A549 (cell line): ENCODE measurements at regions not wholly inside any gene's neighbourhood (a gene's known extent, or its start where the extent isn't known, plus 50 kb on each side); places are given as distances from the start of the nearest gene placed in this dataset.
A peak's percentile ranks its signal among the peaks of the same experiment; 100 is the strongest.

Experiments used
- ATAC-seq, 2 experiments: fragments of 200-7000 bp in 1 of 2; fragments of >200 bp in 1 of 2; cut with Nextera tagmentation in 1 of 2; cut with Tn5 transposase in 1 of 2; 3 replicates each; pipeline versions ENCODE4 v1.8.0 to v1.9.1; 2018 to 2020; ENCODE audit warnings: mild to moderate bottlenecking in 1 of 2, moderate library complexity in 1 of 2
- CTCF ChIA-PET: fragments of 300-600 bp; sonication (Branson Sonifier 250); formaldehyde crosslinking; extraction: SDS; loops from one replicate; lab custom pipeline; 2021; ENCODE audit warnings: antibody characterized with exemption, inconsistent platforms; lab: Yijun Ruan, JAX
- POLR2A ChIA-PET: fragments of 350-600 bp; formaldehyde crosslinking; extraction: SDS; loops from one replicate; lab custom pipeline; 2021; ENCODE audit warnings: antibody characterized with exemption, inconsistent platforms; lab: Yijun Ruan, JAX
- DNase-seq, 2 experiments: peaks; one replicate each; pipeline versions ENCODE4 v3.0.0 to v3.0.0-alpha.2; 2011 to 2016; ENCODE audit warnings: low read depth in 1 of 2, low spot score in 1 of 2
- FAIRE-seq: peaks from 2 replicates; lab custom pipeline; 2011; peaks lifted over from hg19 to GRCh38; lab: Jason Lieb, UNC
- H3K27ac ChIP-seq, 2 experiments: fragments of >200 bp; sonication (Bioruptor Twin); formaldehyde crosslinking; 3 replicates each; pipeline ENCODE4 v1.5.1; 2016 to 2017
- H3K4me1 ChIP-seq: fragments of >200 bp; sonication (Bioruptor Twin); formaldehyde crosslinking; 3 replicates; pipeline ENCODE4 v1.6.1; 2016
- H3K4me2 ChIP-seq: fragments of >200 bp; sonication (Bioruptor Twin); formaldehyde crosslinking; 3 replicates; pipeline ENCODE4 v1.6.1; 2016
- H3K4me3 ChIP-seq: fragments of >200 bp; sonication (Bioruptor Twin); formaldehyde crosslinking; 3 replicates; pipeline ENCODE4 v1.5.1; 2016
- H3K9me3 ChIP-seq: fragments of >200 bp; sonication (Bioruptor Twin); formaldehyde crosslinking; 3 replicates; pipeline ENCODE4 v1.6.1; 2016
- CHD2 ChIP-seq: fragments of 150-350 bp; IDR thresholded peaks from 2 replicates; pipeline ENCODE4 v1.6.1; 2014; ENCODE audit warnings: low read length; ENCODE audit not compliant: partially characterized antibody
- E2F6 ChIP-seq: IDR thresholded peaks from 2 replicates; pipeline ENCODE4 v1.6.1; 2012; ENCODE audit warnings: low read depth, borderline replicate concordance
- EHF ChIP-seq: fragments of 250-450 bp; sonication (Bioruptor Pico); IDR thresholded peaks from 2 replicates; pipeline ENCODE4 v1.5.0; 2020; ENCODE audit warnings: mild to moderate bottlenecking
- EP300 ChIP-seq, 2 experiments: fragments of >200 bp; sonication (Bioruptor Twin); formaldehyde crosslinking; IDR thresholded peaks; 2 replicates in 1 of 2; 3 replicates in 1 of 2; pipeline ENCODE4 v1.6.1; 2016 to 2017
- FOSL2 ChIP-seq, 2 experiments: fragments of 450-650 bp in 1 of 2; fragments of >200 bp in 1 of 2; sonication (Bioruptor Twin) in 1 of 2; formaldehyde crosslinking; IDR thresholded peaks; 2 replicates each; pipeline versions ENCODE4 v1.5.0 to v1.6.1; 2016 to 2020; ENCODE audit warnings: mild to moderate bottlenecking in 1 of 2, moderate library complexity in 1 of 2
- FOXS1 ChIP-seq: fragments of 250-450 bp; sonication (Bioruptor Pico); IDR thresholded peaks from 2 replicates; pipeline ENCODE4 v1.5.0; 2020; ENCODE audit warnings: mild to moderate bottlenecking, moderate library complexity
- HDAC2 ChIP-seq: fragments of 200-600 bp; sonication (generic); IDR thresholded peaks from 2 replicates; pipeline ENCODE4 v1.6.1; 2016
- HOXA7 ChIP-seq: fragments of 250-450 bp; sonication (Bioruptor Pico); IDR thresholded peaks from 2 replicates; pipeline ENCODE4 v1.5.0; 2020; ENCODE audit warnings: mild to moderate bottlenecking, moderate library complexity
- MAFK ChIP-seq: fragments of 450-650 bp; IDR thresholded peaks from 2 replicates; pipeline ENCODE4 v1.6.1; 2014; ENCODE audit not compliant: partially characterized antibody
- MYC ChIP-seq: IDR thresholded peaks from 2 replicates; pipeline ENCODE4 v1.6.1; 2012; ENCODE audit warnings: mild to moderate bottlenecking, inconsistent platforms, low read length, improper control_type of control experiment, borderline replicate concordance
- NFE2L2 ChIP-seq: fragments of 150-350 bp; conservative IDR thresholded peaks from 2 replicates; pipeline ENCODE4 v1.6.1; 2014; ENCODE audit warnings: low read length
- NPAS2 ChIP-seq: fragments of 250-450 bp; sonication (Bioruptor Pico); IDR thresholded peaks from 2 replicates; pipeline ENCODE4 v1.8.0; 2022; ENCODE audit warnings: mild to moderate bottlenecking, moderate library complexity, borderline replicate concordance
- NR3C1 ChIP-seq: fragments of >200 bp; sonication (Bioruptor Twin); formaldehyde crosslinking; IDR thresholded peaks from 3 replicates; pipeline ENCODE4 v1.6.1; 2017
- PBX3 ChIP-seq: IDR thresholded peaks from 2 replicates; pipeline ENCODE4 v1.6.1; 2012
- RARB ChIP-seq: fragments of 250-450 bp; sonication (Bioruptor Pico); IDR thresholded peaks from 2 replicates; pipeline ENCODE4 v1.8.0; 2021; ENCODE audit warnings: mild to moderate bottlenecking, moderate library complexity
- RCOR1 ChIP-seq: fragments of 150-350 bp; IDR thresholded peaks from 2 replicates; pipeline ENCODE4 v1.6.1; 2014; ENCODE audit warnings: antibody characterized with exemption, low read length, low read depth
- REST ChIP-seq: fragments of 200-600 bp; sonication (generic); IDR thresholded peaks from 2 replicates; pipeline ENCODE4 v1.6.1; 2016; ENCODE audit warnings: antibody characterized with exemption, mild to moderate bottlenecking, moderate library complexity
- RNF2 ChIP-seq: fragments of 200-600 bp; sonication (generic); IDR thresholded peaks from 2 replicates; pipeline ENCODE4 v1.6.1; 2016; ENCODE audit warnings: low read depth, mild to moderate bottlenecking, antibody characterized with exemption, moderate library complexity, borderline replicate concordance
- TP53 ChIP-seq: fragments of 250-450 bp; sonication (Bioruptor Pico); IDR thresholded peaks from 2 replicates; pipeline ENCODE4 v1.5.0; 2021; ENCODE audit warnings: mild to moderate bottlenecking, moderate library complexity
- USF2 ChIP-seq: fragments of 450-650 bp; IDR thresholded peaks from 2 replicates; pipeline ENCODE4 v1.6.1; 2014; ENCODE audit warnings: antibody characterized with exemption
- ZC3H11A ChIP-seq: fragments of 450-650 bp; IDR thresholded peaks from 2 replicates; pipeline ENCODE4 v1.6.1; 2014; ENCODE audit warnings: antibody characterized with exemption, mild to moderate bottlenecking
- ZFP36 ChIP-seq: fragments of 450-650 bp; IDR thresholded peaks from 2 replicates; pipeline ENCODE4 v1.6.1; 2014; ENCODE audit warnings: borderline replicate concordance; ENCODE audit not compliant: partially characterized antibody
- ZNF302 ChIP-seq: fragments of 250-450 bp; sonication (Bioruptor Pico); IDR thresholded peaks from 2 replicates; pipeline ENCODE4 v1.9.0; 2021; ENCODE audit warnings: inconsistent platforms, mild to moderate bottlenecking, moderate library complexity
- whole genome bisulfite sequencing: methylation state at CpG from one replicate; pipeline ENCODE4 v1.1.6; 2017; ENCODE audit errors: missing lambda C conversion rate; 5-methylcytosine and 5-hydroxymethylcytosine counted together

GRCh38 chr13:58051807-58052375 is 420.3 kb downstream of the PCDH17 start:
- CTCF ChIA-PET: no interaction called here
- POLR2A ChIA-PET: no interaction called here
- WGBS: 24% methylated on average over 3 of the region's 5 CpGs
- no peak overlapping the region for H3K4me2 ChIP-seq
- ATAC-seq (no peak), DNase-seq (no peak), FAIRE-seq (no peak)
- H3K4me3 ChIP-seq: no peak overlapping the region
- no peak overlapping the region for H3K27ac ChIP-seq
- H3K4me1 ChIP-seq: no peaks in the 10 kb centered on the region
- H3K9me3 ChIP-seq: no peaks in the 10 kb centered on the region
- TF ChIP-seq FOXS1 (CRISPR knock-in tag) (no peak), EP300 (IDR thresholded peaks at IDR 0.05) (no peak), CHD2 (no peak), E2F6 (no peak), RCOR1 (no peak), EHF (CRISPR knock-in tag) (no peak), TP53 (no peak)

GRCh38 chr13:58056426-58056825 is 424.9 kb downstream of the PCDH17 start:
- FAIRE-seq (no peak), DNase-seq (no peak), ATAC-seq (no peak)
- TF ChIP-seq REST (no peak), FOXS1 (CRISPR knock-in tag) (no peak), NR3C1 (no peak), NPAS2 (CRISPR knock-in tag) (no peak), TP53 (no peak), HOXA7 (CRISPR knock-in tag) (no peak), MYC (no peak)
- CTCF ChIA-PET: no interaction called here
- Histone ChIP-seq H3K4me2 (no peak overlapping the region), H3K4me3 (no peak overlapping the region), H3K27ac (no peak overlapping the region), H3K4me1 (no peaks in the 10 kb centered on the region), H3K9me3 (no peaks in the 10 kb centered on the region)
- POLR2A ChIA-PET: no interaction called here
- 2% methylated on average over 4 of the region's 4 CpGs for WGBS

GRCh38 chr13:58059624-58060023 is 428.1 kb downstream of the PCDH17 start:
- H3K4me3 ChIP-seq: no peak overlapping the region
- no peak overlapping the region for H3K27ac ChIP-seq
- FAIRE-seq (no peak), DNase-seq (no peak), ATAC-seq (no peak)
- no peak overlapping the region for H3K4me2 ChIP-seq
- ChIA-PET POLR2A (no interaction called here), CTCF (no interaction called here)
- no peaks in the 10 kb centered on the region for H3K4me1 ChIP-seq
- WGBS: 3% methylated on average over 1 of the region's 1 CpG
- no peaks in the 10 kb centered on the region for H3K9me3 ChIP-seq
- TF ChIP-seq RARB (no peak), MAFK (peak; percentile 21)

GRCh38 chr13:58080806-58081205 is 449.3 kb downstream of the PCDH17 start:
- ChIA-PET POLR2A (no interaction called here), CTCF (no interaction called here)
- Histone ChIP-seq H3K4me1 (no peaks in the 10 kb centered on the region), H3K4me2 (no peak overlapping the region), H3K4me3 (no peak overlapping the region), H3K27ac (no peak overlapping the region), H3K9me3 (no peaks in the 10 kb centered on the region)
- 4% methylated on average over 2 of the region's 2 CpGs for WGBS
- DNase-seq: no peak
- ATAC-seq: no peak
- no peak for TF ChIP-seq FOXS1 (CRISPR knock-in tag)
- no peak for TF ChIP-seq NR3C1
- no peak for TF ChIP-seq ZFP36
- TF ChIP-seq USF2: no peak
- no peak for TF ChIP-seq HDAC2
- no peak for TF ChIP-seq E2F6
- TF ChIP-seq NFE2L2: no peak
- no peak for TF ChIP-seq ZC3H11A
- TF ChIP-seq PBX3: no peak
- TF ChIP-seq ZNF302 (CRISPR knock-in tag): no peak
- TF ChIP-seq RNF2: no peak
- no peak for TF ChIP-seq FOSL2 (IDR thresholded peaks at IDR 0.05)
- no peak for TF ChIP-seq FOSL2 (CRISPR knock-in tag; IDR thresholded peaks at IDR 0.05)
- TF ChIP-seq, all 56 proteins: peak for 0
- no peak for FAIRE-seq
